SK-N-DZ (cell line): ENCODE measurements at regions not wholly inside any gene's neighbourhood (a gene's known extent, or its start where the extent isn't known, plus 50 kb on each side); places are given as distances from the start of the nearest gene placed in this dataset.

Experiments used
- DNase-seq: peaks from one replicate; pipeline ENCODE4 v3.0.0-alpha.2; 2015; ENCODE audit warnings: low spot score

DNA sequence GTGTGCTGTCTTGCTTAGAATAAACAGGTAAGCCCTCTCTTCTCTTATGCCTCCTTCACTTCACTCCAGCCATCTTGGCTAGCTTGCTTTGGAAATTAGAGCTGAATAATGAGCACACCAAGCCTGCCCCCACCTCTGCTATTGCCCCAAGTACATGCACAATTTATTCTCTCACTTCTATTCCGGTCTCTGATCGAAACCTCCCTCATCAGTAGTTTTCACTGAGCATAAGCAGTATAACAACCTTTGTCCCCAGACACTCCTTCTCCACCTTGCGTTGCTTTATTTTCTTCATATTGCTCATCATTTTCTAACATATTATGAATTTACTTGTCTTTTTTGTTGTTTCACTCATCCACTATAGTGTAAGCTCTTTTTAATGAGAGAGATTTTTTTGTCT lies 253.4 kb downstream of the GXYLT1 start:
- DNase-seq: no peak

- no peak for DNase-seq
Measured at GRCh38 chr12:41888285-41888684, 256.4 kb downstream of the GXYLT1 start.

DNA sequence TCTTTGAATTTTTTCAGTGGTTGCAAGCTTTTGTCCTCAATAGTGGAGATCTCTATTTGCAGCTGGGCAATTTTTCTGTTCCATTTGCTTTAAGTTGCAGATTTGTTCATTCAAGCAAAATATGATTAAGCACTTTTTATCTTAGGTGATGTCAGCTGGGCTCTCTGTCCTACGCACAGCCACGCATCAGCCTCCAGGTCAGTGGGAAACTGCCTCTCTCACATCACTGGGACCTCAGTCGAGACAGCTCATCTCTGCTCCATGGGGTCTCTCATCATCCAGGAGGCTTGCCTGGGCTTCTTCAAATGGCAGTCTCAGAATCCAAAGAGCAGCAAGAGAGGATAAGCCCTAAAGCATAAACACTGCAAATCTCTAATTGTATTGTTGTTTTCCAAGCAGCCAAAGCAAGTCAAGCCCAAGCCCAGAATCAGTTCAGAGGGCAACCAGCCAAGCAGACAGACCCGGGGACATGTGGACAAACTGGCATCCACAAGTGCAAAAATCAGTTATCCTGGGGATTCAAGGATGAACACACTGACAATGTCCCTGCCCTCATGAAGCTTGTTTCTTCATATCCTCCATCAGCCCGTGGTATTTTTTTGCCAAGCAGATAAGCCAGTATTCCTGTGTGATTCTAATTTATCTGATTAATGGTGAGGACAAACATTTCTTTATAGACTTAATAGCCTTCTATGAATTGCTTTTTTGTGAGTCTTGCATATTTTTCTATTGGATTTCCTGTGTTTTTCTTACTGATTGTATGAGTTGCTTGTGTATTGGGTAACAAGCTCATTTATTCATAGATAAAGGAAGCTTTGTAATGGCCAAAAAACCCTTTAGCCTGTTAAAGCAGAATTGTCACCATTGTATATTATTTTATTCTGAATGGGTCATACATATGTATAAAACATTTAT lies 262.5 kb downstream of the GXYLT1 start:
- no peak for DNase-seq

DNA sequence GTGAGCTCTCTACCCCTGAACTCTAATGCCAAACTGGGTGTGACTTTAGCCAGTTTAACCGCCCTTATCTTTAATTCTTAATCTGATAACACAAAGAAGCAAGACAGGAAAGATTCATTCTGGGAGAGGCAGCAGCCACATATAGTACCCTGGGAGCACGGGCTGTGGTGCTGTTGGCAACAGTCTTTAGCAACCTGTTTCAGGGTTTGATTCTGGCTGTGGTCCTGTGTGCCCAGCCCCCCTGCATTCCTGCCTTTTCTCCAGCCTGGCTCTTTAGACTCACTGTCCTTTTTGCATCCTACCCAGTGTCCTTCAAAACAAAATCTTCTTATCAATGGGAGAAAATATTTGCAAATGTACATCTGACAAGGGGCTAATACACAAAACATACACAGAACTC lies 275.2 kb downstream of the GXYLT1 start:
- no peak for DNase-seq

GRCh38 chr12:41866878-41867430 lies 277.7 kb downstream of the GXYLT1 start:
- DNase-seq: no peak

DNA sequence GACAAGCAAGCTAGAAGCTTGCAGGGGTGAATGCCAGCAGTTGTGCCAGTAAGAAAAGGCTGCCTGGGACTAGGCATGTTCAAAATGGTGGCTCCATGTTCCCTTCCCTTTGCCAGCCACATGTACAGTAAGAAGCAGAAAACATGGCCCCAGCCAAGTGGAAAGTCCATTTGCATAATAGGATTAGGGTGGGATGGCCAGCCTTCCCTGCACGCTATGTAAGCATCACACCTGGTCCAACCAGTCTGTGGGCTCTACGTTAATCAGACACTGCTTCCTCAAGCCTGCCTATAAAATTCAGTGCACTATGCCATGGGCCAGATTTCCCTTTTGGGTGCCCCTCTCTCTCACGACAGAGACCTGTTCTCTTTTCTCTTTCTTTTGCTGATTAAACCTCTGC lies 288.4 kb downstream of the GXYLT1 start:
- DNase-seq: peak; percentile 25

- DNase-seq: no peak
Measured at GRCh38 chr12:41850046-41850445, 294.6 kb downstream of the GXYLT1 start.

- DNase-seq: no peak
Measured at GRCh38 chr12:41846718-41847117, 298.0 kb downstream of the GXYLT1 start.

- DNase-seq: no peak
Measured at GRCh38 chr12:41836416-41836815, 308.3 kb downstream of the GXYLT1 start.

DNA sequence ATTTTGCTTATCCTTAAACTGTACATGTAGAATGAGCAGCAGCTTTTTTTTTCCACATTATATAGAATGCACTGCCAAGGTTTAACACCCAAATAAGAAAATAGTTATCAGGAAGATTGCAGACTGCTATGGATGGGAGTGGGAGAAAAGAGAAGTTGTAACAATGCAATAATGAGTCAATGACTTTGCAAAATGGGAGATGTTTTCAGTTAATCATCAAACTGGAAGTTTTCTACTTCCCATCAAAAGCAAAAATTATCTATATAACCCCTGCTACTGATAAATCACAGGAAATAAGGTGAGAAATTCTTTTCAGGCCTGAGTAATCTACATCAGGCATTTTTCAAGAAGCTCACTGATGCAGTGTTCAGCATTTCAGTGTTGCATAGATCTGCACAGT lies 309.1 kb downstream of the GXYLT1 start:
- DNase-seq: no peak

DNA sequence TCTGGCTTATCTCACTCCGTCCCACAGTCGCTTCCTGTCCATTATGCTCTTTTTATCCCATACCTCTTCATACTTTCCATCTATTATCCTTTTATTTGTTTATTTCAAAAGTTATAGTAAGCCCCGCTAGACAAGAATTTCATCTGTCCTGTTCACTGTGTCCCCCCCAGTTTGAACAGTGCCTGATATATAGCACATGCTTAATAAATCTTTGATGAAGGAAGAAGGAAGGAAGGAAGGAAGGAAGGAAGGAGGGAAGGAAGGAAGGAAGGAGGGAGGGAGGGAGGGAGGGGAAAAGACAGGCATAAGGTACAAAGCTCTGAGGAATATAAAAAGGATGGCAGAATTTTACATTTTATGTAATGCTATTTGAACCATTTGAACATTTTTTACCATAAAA lies 324.7 kb downstream of the GXYLT1 start:
- no peak for DNase-seq

DNA sequence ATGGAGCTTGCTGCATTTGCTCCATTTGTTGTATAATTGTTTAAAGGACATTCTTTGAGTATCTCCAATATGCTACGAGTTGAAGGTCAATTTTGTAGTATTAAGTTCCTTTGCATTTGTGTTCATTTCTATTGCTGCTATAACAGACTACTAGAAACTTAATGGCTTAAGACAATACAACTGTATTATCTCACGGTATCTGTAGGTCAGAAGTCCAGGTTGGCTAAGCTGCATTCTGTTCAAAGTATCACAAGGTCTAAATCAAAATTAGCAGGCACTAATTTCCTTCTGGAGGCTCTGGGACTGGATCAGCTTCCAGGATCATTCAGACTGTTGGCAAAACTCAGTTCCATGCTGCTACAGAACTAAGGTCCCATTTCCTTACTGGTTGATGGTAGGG lies 340.6 kb downstream of the GXYLT1 start:
- DNase-seq: no peak

DNA sequence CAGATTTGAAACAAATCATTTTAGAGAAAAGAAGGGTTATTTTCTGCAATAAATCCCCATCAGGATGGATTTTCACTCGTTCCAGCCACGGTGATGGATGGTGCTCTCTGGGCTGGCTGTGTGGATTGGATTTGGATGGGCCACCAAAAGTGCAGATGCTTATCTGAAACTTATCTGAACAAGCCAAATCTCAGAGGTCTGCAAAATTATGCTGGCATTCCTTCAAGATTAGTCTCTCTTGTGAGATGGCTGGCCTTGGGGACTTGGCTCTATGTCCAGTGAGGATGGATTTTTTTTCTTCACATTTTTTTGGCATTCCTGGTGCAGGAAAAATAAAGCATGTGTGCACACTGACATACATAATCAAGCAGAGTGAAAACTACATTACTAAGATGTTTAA lies 341.9 kb downstream of the GXYLT1 start:
- peak; percentile 74 for DNase-seq

- DNase-seq: no peak
Measured at GRCh38 chr12:41801261-41801660, 343.4 kb downstream of the GXYLT1 start.

DNA sequence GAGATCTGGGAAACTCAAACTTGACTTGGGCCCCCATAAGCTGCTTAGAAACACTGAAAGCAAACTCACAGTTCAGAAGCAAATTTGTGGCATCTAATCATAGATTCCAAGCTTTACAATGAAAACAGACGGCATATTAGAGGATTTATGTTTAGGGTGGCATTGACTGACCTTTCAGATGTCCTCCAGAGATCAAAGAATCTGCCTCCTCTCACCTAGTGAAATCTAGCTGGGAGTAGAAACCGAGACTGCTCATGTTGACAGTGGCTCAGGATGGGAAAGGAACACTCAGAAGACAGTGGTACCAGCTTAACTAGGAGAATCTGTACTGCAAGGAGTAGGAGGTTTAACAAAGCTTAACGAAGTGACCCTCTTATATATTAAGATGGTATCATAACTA lies 345.0 kb downstream of the GXYLT1 start:
- no peak for DNase-seq

DNA sequence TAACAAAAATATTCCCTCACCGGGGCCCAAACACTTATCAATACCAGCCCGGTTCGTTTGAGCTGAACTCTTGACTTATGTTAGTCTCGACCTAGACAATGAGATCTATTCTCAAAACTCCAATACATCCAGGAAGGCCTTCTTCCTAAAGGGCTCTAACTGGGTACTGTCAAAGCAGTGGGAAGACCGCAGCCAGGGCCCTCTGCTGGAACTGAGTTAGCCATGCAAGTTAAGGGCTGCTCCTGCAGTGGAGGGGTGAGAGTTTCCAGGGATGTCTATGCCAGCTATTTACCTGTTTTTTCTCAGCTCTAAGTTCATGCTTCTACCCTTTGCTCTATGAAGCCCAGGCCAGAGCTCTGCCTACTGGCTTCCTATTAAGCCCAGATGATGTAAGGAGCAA lies 348.8 kb downstream of the GXYLT1 start:
- DNase-seq: peak; percentile 39

DNA sequence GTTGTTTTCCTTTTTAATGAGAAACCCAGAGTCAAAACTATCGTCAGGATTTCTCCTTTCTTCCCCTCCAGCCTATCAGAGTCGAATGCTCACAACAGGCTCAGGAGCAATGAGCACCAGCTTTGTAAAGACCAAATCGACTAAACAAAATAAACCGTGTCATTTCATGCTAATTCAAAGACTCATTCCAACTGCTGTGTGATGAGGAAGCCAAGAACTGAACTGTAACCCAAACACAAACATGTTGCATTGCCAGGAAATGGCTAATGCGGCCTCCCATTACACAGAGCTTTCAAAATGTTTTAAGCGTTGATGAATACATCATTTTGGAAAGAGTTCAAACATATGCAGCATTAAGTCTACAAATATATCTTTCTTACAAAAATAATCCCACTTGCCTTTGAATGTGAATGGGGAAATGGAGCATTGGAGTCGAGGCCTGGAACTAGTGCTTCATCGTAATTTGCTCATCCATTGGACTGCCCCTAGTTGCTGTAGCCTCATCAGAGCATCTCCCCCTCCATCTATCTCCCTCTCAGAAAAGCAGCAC lies 349.5 kb downstream of the GXYLT1 start:
- DNase-seq: no peak

DNA sequence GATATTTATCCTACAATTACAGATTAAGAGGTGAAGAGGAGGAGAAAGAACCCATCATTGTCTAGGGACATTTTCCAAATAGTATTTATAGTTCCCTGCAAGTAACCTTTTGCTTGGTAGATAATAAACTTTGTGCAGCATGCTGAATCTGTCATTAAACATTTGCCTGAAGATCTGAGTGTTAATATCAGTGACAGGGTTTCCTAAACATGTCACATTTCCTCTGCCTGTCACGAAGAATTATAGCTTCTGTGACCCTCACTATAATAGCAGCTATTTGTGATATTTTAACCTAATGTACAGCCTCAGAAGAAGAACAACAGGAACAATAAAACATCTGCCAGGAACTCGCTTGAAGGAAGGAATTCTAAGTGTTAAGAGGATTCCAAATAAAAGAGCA lies 350.3 kb downstream of the GXYLT1 start:
- peak; percentile 48 for DNase-seq

DNA sequence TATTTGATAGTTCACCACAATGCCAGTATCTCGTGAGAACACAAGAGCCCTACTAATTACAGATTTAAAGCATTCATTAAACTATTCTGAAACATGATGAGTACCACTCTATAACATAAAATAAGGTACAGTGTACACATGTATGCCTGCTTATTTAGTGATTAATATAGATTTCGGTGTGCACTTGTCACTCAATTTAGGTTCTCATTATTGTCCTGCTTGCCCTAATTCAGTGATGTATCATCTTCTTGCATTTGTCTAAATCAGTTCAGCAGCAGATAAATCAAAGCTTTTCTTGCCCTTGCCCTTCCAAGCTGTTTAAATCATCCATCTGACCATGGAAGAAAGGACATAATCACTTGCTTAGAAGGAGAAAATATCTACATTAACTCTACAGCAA lies 359.7 kb downstream of the GXYLT1 start:
- no peak for DNase-seq

- peak; percentile 96 for DNase-seq
Measured at GRCh38 chr12:41778934-41779333, 365.7 kb downstream of the GXYLT1 start.

GRCh38 chr12:41777064-41777790 lies 367.4 kb downstream of the GXYLT1 start:
- DNase-seq: no peak

DNA sequence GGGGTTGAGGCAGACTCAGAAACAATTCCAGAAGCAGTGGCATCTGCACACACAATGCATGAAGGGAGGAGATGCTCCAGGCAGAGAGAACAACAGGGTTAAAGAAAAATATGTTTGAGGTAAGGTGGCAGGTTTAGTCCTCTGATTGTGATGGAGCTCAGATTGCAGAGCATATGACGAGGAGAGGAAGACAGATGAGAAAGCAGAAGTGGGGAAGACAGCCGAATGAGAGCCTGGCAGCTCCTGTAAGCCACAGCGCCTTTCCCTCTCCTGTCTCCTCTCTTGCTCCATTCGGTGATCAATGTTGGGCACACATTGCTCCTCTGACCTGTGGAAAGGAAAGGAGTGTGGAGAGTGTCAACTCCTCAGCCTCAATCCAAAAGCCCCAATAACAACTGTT lies 372.2 kb downstream of the GXYLT1 start:
- no peak for DNase-seq
